GM19025 (cell line): ENCODE measurements at regions not wholly inside any gene's neighbourhood (a gene's known extent, or its start where the extent isn't known, plus 50 kb on each side); places are given as distances from the start of the nearest gene placed in this dataset.

Experiments
- ATAC-seq: cut with Tn5 transposase; IDR thresholded peaks from one replicate; pipeline ENCODE4 v1.9.1; 2021; ENCODE audit warnings: mild to moderate bottlenecking, low read depth, moderate library complexity; ENCODE audit not compliant: unreplicated experiment

GRCh38 chr11:104661901-104662300, 236.4 kb downstream of the CASP12 start:
- ATAC-seq: no peak

GRCh38 chr11:104661471-104661870, 236.8 kb downstream of the CASP12 start:
- no peak for ATAC-seq

GRCh38 chr11:104658177-104658576, 240.1 kb downstream of the CASP12 start:
- ATAC-seq: no peak

- ATAC-seq: no peak
These were observed 241.2 kb downstream of the CASP12 start for GRCh38 chr11:104657083-104657482.

- ATAC-seq: no peak
These were observed 243.2 kb downstream of the CASP12 start for GRCh38 chr11:104655066-104655465.

GRCh38 chr11:104654181-104654813, 244.0 kb downstream of the CASP12 start:
- no peak for ATAC-seq

GRCh38 chr11:104653407-104653806, 244.9 kb downstream of the CASP12 start:
- no peak for ATAC-seq

GRCh38 chr11:104652996-104653395, 245.3 kb downstream of the CASP12 start:
- no peak for ATAC-seq

- ATAC-seq: no peak
These were observed 248.0 kb downstream of the CASP12 start for GRCh38 chr11:104650234-104650633.

- no peak for ATAC-seq
These were observed 249.3 kb downstream of the CASP12 start for GRCh38 chr11:104649002-104649401.

- ATAC-seq: no peak
These were observed 252.7 kb downstream of the CASP12 start for GRCh38 chr11:104645261-104646222.

- ATAC-seq: no peak
These were observed 260.5 kb downstream of the CASP12 start for GRCh38 chr11:104637662-104638170.

GRCh38 chr11:104633226-104633625, 265.0 kb downstream of the CASP12 start:
- ATAC-seq: no peak

- ATAC-seq: no peak
These were observed 267.9 kb downstream of the CASP12 start for GRCh38 chr11:104630352-104630751.

- ATAC-seq: no peak
These were observed 273.0 kb downstream of the CASP12 start for GRCh38 chr11:104625246-104625645.

- no peak for ATAC-seq
These were observed 274.2 kb downstream of the CASP12 start for GRCh38 chr11:104624021-104624420.

GRCh38 chr11:104623518-104623917, 274.7 kb downstream of the CASP12 start:
- no peak for ATAC-seq

GRCh38 chr11:104620991-104621390, 277.3 kb downstream of the CASP12 start:
- no peak for ATAC-seq

- no peak for ATAC-seq
These were observed 278.5 kb downstream of the CASP12 start for GRCh38 chr11:104619751-104620150.

- no peak for ATAC-seq
These were observed 279.3 kb downstream of the CASP12 start for GRCh38 chr11:104618954-104619353.

- no peak for ATAC-seq
These were observed 283.3 kb downstream of the CASP12 start for GRCh38 chr11:104614961-104615360.
